CD4-positive, alpha-beta T cell (primary cell): ENCODE measurements at regions not wholly inside any gene's neighbourhood (a gene's known extent, or its start where the extent isn't known, plus 50 kb on each side); places are given as distances from the start of the nearest gene placed in this dataset.

Experiments used
- ATAC-seq: fragments of 200-7000 bp; cut with Tn5 transposase; one replicate; pipeline ENCODE4 v1.10.0; 2022; ENCODE audit warnings: mild to moderate bottlenecking; ENCODE audit not compliant: poor library complexity
- CTCF ChIA-PET: fragments of 350-600 bp; sonication (Branson Sonifier 250); formaldehyde crosslinking; loops from one replicate; lab custom pipeline; 2021; ENCODE audit warnings: antibody characterized with exemption, inconsistent platforms; lab: Charles Lee
- POLR2A ChIA-PET: fragments of 350-600 bp; sonication (Branson Sonifier 250); formaldehyde crosslinking; loops from one replicate; lab custom pipeline; 2021; ENCODE audit warnings: antibody characterized with exemption, inconsistent platforms; lab: Charles Lee
- DNase-seq, 14 experiments: peaks; one replicate each; pipeline ENCODE4 v3.0.0-alpha.2; 2013 to 2020; ENCODE audit warnings: mixed read lengths in 2 of 14
- H3K27ac ChIP-seq, 2 donors: one replicate each; pipeline versions ENCODE4 v1.5.1 to v1.7.0; 2013; ENCODE audit warnings: low read length in 2 of 2, low read depth in 1 of 2, mild to moderate bottlenecking in 1 of 2
- H3K27me3 ChIP-seq, 2 experiments: 1 replicate in 1 of 2; 2 replicates in 1 of 2; pipeline versions ENCODE4 v1.6.1 to v1.7.0; 2013; ENCODE audit warnings: low read length in 2 of 2, control low read depth in 1 of 2, mild to moderate bottlenecking in 1 of 2, moderate library complexity in 1 of 2; ENCODE audit not compliant: insufficient read depth in 2 of 2, control insufficient read depth in 1 of 2
- H3K36me3 ChIP-seq: one replicate; pipeline ENCODE4 v1.6.1; 2013; ENCODE audit warnings: low read length, control low read depth; ENCODE audit not compliant: insufficient read depth
- H3K4me1 ChIP-seq: one replicate; pipeline ENCODE4 v1.6.1; 2013; ENCODE audit warnings: low read length, control low read depth; ENCODE audit not compliant: insufficient read depth
- H3K4me3 ChIP-seq: one replicate; pipeline ENCODE4 v1.5.1; 2013; ENCODE audit warnings: mild to moderate bottlenecking, low read length, moderate library complexity
- H3K9me3 ChIP-seq, 2 experiments: 1 replicate in 1 of 2; 2 replicates in 1 of 2; pipeline versions ENCODE4 v1.6.1 to v1.7.0; 2013; ENCODE audit warnings: low read length in 2 of 2, mild to moderate bottlenecking in 2 of 2, control low read depth in 1 of 2, moderate library complexity in 1 of 2; ENCODE audit not compliant: control insufficient read depth in 1 of 2, insufficient read depth in 1 of 2
- H3K27ac Mint-ChIP-seq: one replicate; pipeline ENCODE4 v1.8.0; 2020; ENCODE audit warnings: mixed read lengths
- H3K27me3 Mint-ChIP-seq: one replicate; pipeline ENCODE4 v1.8.0; 2021; ENCODE audit warnings: mixed read lengths
- H3K36me3 Mint-ChIP-seq: one replicate; pipeline ENCODE4 v1.8.0; 2021; ENCODE audit warnings: low read depth, mixed read lengths
- H3K4me1 Mint-ChIP-seq: one replicate; pipeline ENCODE4 v1.8.0; 2021; ENCODE audit warnings: low read depth, mixed read lengths
- H3K4me3 Mint-ChIP-seq: one replicate; pipeline ENCODE4 v1.8.0; 2020; ENCODE audit warnings: mild to moderate bottlenecking, mixed read lengths
- H3K9me3 Mint-ChIP-seq: one replicate; pipeline ENCODE4 v1.8.0; 2020; ENCODE audit warnings: mixed read lengths
- CTCF ChIP-seq: fragments of 200-600 bp; IDR thresholded peaks from one replicate; pipeline ENCODE4 v1.8.0; 2022; ENCODE audit warnings: antibody characterized with exemption, mild to moderate bottlenecking
- intact Hi-C, 2 experiments: fragments of 100-400 bp; cut with DNase I in 1 of 2; cut with micrococcal nuclease in 1 of 2; formaldehyde crosslinking; loops; one replicate each; pipeline versions ENCODE4 v1.15.1 to v1.9.0; 2023 to 2025; cut with DNase I, micrococcal nuclease

GRCh38 chr4:110275871-110276270 is 77.5 kb upstream of the ELOVL6 start:
- CTCF ChIA-PET = no interaction called here
- intact Hi-C loops = no loop called here
- Histone ChIP-seq H3K36me3 (no peaks in the 10 kb centered on the region), H3K27me3 (peaks cover 0 to 2% of the 10 kb centered on the region in 2 experiments), H3K4me3 (no peak overlapping the region), H3K4me1 (no peaks in the 10 kb centered on the region), H3K27ac (no peak overlapping the region), H3K9me3 (no peaks in the 10 kb centered on the region)
- no peaks in the 10 kb centered on the region for H3K36me3 Mint-ChIP-seq
- no peaks in the 10 kb centered on the region for H3K9me3 Mint-ChIP-seq
- H3K4me3 Mint-ChIP-seq = no peak overlapping the region
- ATAC-seq (no peak), DNase-seq (no peak)
- H3K27me3 Mint-ChIP-seq = peaks cover 4% of the 10 kb centered on the region
- no peak overlapping the region for H3K27ac Mint-ChIP-seq
- POLR2A ChIA-PET = no interaction called here
- no peak for TF ChIP-seq CTCF
- no peaks in the 10 kb centered on the region for H3K4me1 Mint-ChIP-seq

GRCh38 chr4:110271986-110272385 is 73.6 kb upstream of the ELOVL6 start:
- CTCF ChIA-PET = no interaction called here
- no peak overlapping the region for H3K4me3 ChIP-seq

DNA sequence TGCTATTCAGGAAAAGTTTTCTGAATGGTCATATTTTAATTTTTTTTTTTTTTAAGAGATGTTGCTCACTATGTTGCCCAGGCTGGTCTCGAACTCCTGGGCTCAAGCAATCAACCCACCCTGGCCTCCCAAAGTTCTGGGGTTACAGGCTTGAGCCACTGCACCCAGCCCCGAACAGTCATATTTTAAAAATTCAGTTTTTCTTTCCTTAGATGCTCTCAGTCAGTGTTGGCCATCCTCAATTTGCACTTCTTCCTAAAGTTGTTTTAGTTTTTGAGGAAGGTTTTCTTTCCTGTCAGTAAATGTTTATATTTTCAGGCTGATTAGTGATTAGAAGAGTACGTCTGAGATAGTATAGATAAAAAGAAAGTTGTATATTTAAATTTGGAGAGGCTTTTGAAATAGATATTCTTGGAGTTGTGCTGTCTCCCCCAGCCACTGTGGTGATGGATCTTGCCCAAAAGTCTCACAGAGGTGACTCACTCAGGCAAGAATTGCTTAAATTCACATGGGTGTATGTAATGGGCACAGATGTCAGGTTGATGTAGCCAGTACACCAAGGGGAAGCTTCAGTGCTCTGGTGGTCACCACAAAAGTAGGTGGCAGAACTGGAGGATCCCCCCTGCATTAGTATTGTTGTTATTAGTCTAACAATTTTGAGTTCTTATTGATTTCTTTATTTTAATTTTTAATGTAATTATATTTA is 72.2 kb upstream of the ELOVL6 start:
- Mint-ChIP-seq H3K27ac (no peak overlapping the region), H3K4me3 (no peak overlapping the region), H3K27me3 (peaks cover 7% of the 10 kb centered on the region), H3K4me1 (no peaks in the 10 kb centered on the region), H3K9me3 (no peaks in the 10 kb centered on the region), H3K36me3 (no peaks in the 10 kb centered on the region)
- no peaks in the 10 kb centered on the region for H3K9me3 ChIP-seq
- H3K36me3 ChIP-seq = no peaks in the 10 kb centered on the region
- H3K4me3 ChIP-seq = no peak overlapping the region
- no peaks in the 10 kb centered on the region for H3K4me1 ChIP-seq
- no peak for ATAC-seq
- intact Hi-C loops = no loop called here
- DNase-seq = no peak
- H3K27me3 ChIP-seq = no peaks in the 10 kb centered on the region
- no peak overlapping the region for H3K27ac ChIP-seq
- POLR2A ChIA-PET = no interaction called here
- no peak for TF ChIP-seq CTCF
- CTCF ChIA-PET = no interaction called here

More at GRCh38 chr4:110271986-110272385, 73.6 kb upstream of the ELOVL6 start:
- no peak for TF ChIP-seq CTCF
- H3K27ac Mint-ChIP-seq = no peak overlapping the region
- H3K4me3 Mint-ChIP-seq = no peak overlapping the region
- H3K9me3 Mint-ChIP-seq = no peaks in the 10 kb centered on the region
- Histone ChIP-seq H3K27me3 (peaks cover 0 to 2% of the 10 kb centered on the region in 2 experiments), H3K27ac (no peak overlapping the region), H3K4me1 (no peaks in the 10 kb centered on the region), H3K36me3 (no peaks in the 10 kb centered on the region), H3K9me3 (no peaks in the 10 kb centered on the region)
- H3K4me1 Mint-ChIP-seq = no peaks in the 10 kb centered on the region
- DNase-seq (no peak), ATAC-seq (no peak)
- peaks cover 7% of the 10 kb centered on the region for H3K27me3 Mint-ChIP-seq
- POLR2A ChIA-PET = no interaction called here
- intact Hi-C loops = no loop called here
- no peaks in the 10 kb centered on the region for H3K36me3 Mint-ChIP-seq
